GM23338 (cell line): ENCODE measurements at regions not wholly inside any gene's neighbourhood (a gene's known extent, or its start where the extent isn't known, plus 50 kb on each side); places are given as distances from the start of the nearest gene placed in this dataset.

Source experiments
- ATAC-seq: fragments of 200-7000 bp; cut with Tn5 transposase; 3 replicates; pipeline ENCODE4 v1.9.1; 2020
- DNase-seq: peaks from one replicate; pipeline ENCODE4 v3.0.0-alpha.2; 2015; ENCODE audit warnings: low spot score
- H2AFZ ChIP-seq: fragments of 200-600 bp; sonication (generic); 2 replicates; pipeline ENCODE4 v1.8.0; 2016; ENCODE audit warnings: antibody characterized with exemption, mild to moderate bottlenecking, moderate library complexity
- H3F3A ChIP-seq: fragments of 200-600 bp; sonication (generic); replicated peaks from 2 replicates; pipeline ENCODE4 v1.8.0; 2017; ENCODE audit warnings: antibody characterized with exemption, mixed run types, low read depth
- H3K27ac ChIP-seq: fragments of 200-600 bp; sonication (generic); 2 replicates; pipeline ENCODE4 v1.6.1; 2016; ENCODE audit warnings: low read depth
- H3K27me3 ChIP-seq: fragments of 200-600 bp; sonication (generic); 2 replicates; pipeline ENCODE4 v1.8.0; 2016; ENCODE audit warnings: mild to moderate bottlenecking, mixed run types, moderate library complexity; ENCODE audit not compliant: insufficient read depth
- H3K36me3 ChIP-seq: fragments of 200-600 bp; sonication (generic); 2 replicates; pipeline ENCODE4 v1.8.0; 2016; ENCODE audit warnings: mild to moderate bottlenecking; ENCODE audit not compliant: insufficient read depth
- H3K4me1 ChIP-seq: fragments of 200-600 bp; sonication (generic); 2 replicates; pipeline ENCODE4 v1.8.0; 2016; ENCODE audit warnings: mild to moderate bottlenecking, moderate library complexity; ENCODE audit not compliant: insufficient read depth
- H3K4me2 ChIP-seq: fragments of 200-600 bp; sonication (generic); 2 replicates; pipeline ENCODE4 v1.7.1; 2017; ENCODE audit warnings: mixed run types
- H3K4me3 ChIP-seq: fragments of 200-600 bp; sonication (generic); 2 replicates; pipeline ENCODE4 v1.6.1; 2016; ENCODE audit warnings: mixed run types
- H3K79me2 ChIP-seq: fragments of 200-600 bp; sonication (generic); replicated peaks from 2 replicates; pipeline ENCODE4 v1.8.0; 2017; ENCODE audit warnings: mild to moderate bottlenecking; ENCODE audit not compliant: insufficient read depth
- H3K9me2 ChIP-seq: fragments of 200-600 bp; sonication (generic); 2 replicates; pipeline ENCODE4 v1.8.0; 2017; ENCODE audit not compliant: insufficient read depth
- H4K20me1 ChIP-seq: fragments of 200-600 bp; sonication (generic); replicated peaks from 2 replicates; pipeline ENCODE4 v1.8.0; 2017; ENCODE audit warnings: mild to moderate bottlenecking; ENCODE audit not compliant: insufficient read depth
- H3K27ac Mint-ChIP-seq: 2 replicates; pipeline ENCODE4 v1.8.0; 2020; ENCODE audit warnings: inconsistent platforms, mild to moderate bottlenecking, moderate library complexity, mixed read lengths
- H3K27me3 Mint-ChIP-seq: 3 replicates; pipeline ENCODE4 v1.8.0; 2022; ENCODE audit warnings: low read depth, mild to moderate bottlenecking, moderate library complexity, mixed read lengths, inconsistent platforms; ENCODE audit not compliant: insufficient read depth, poor library complexity
- H3K36me3 Mint-ChIP-seq: 3 replicates; pipeline ENCODE4 v1.8.0; 2021; ENCODE audit warnings: low read depth, mild to moderate bottlenecking, inconsistent platforms, moderate library complexity, mixed read lengths
- H3K4me1 Mint-ChIP-seq: 3 replicates; pipeline ENCODE4 v1.8.0; 2020; ENCODE audit warnings: mild to moderate bottlenecking, inconsistent platforms, mixed read lengths
- H3K4me3 Mint-ChIP-seq: 3 replicates; pipeline ENCODE4 v1.8.0; 2021; ENCODE audit warnings: moderate library complexity, mild to moderate bottlenecking, inconsistent platforms, mixed read lengths
- H3K9me3 Mint-ChIP-seq: 3 replicates; pipeline ENCODE4 v1.8.0; 2020; ENCODE audit warnings: moderate library complexity, mild to moderate bottlenecking, inconsistent platforms, mixed read lengths
- CREB1 ChIP-seq: fragments of 250-450 bp; sonication (Bioruptor Pico); IDR thresholded peaks from 2 replicates; pipeline ENCODE4 v1.5.0; 2020; ENCODE audit warnings: low read depth, mild to moderate bottlenecking, moderate library complexity
- CTCF ChIP-seq, 2 experiments: fragments of 200-600 bp in 1 of 2; sonication (generic) in 1 of 2; conservative IDR thresholded peaks; 2 replicates each; pipeline versions ENCODE4 v1.5.1 to v1.6.1; 2016 to 2017; ENCODE audit warnings: antibody characterized with exemption in 2 of 2, low read depth in 2 of 2, mild to moderate bottlenecking in 2 of 2, moderate library complexity in 1 of 2
- ETS1 ChIP-seq: IDR thresholded peaks from 2 replicates; pipeline ENCODE4 v1.6.1; 2016; ENCODE audit warnings: antibody characterized with exemption
- EZH2 ChIP-seq: fragments of 200-600 bp; sonication (generic); IDR thresholded peaks from one replicate; pipeline ENCODE4 v1.8.0; 2017; ENCODE audit warnings: antibody characterized with exemption, mild to moderate bottlenecking, low read depth; ENCODE audit not compliant: unreplicated experiment
- EZH2phosphoT487 ChIP-seq: fragments of 200-600 bp; sonication (generic); IDR thresholded peaks from one replicate; pipeline ENCODE4 v1.8.1; 2018; ENCODE audit warnings: antibody characterized with exemption; ENCODE audit not compliant: unreplicated experiment
- JUNB ChIP-seq: IDR thresholded peaks from one replicate; pipeline ENCODE4 v1.6.1; 2016; ENCODE audit warnings: antibody characterized with exemption; ENCODE audit not compliant: unreplicated experiment
- NANOG ChIP-seq: IDR thresholded peaks from 2 replicates; pipeline ENCODE4 v1.6.1; 2016; ENCODE audit warnings: antibody characterized with exemption, borderline replicate concordance
- POLR2AphosphoS5 ChIP-seq: IDR thresholded peaks from 2 replicates; pipeline ENCODE4 v1.6.1; 2016; ENCODE audit warnings: antibody characterized with exemption, low read depth
- STAT1 ChIP-seq: IDR thresholded peaks from one replicate; pipeline ENCODE4 v1.6.1; 2016; ENCODE audit warnings: antibody characterized with exemption; ENCODE audit not compliant: unreplicated experiment
- ZNF114 ChIP-seq: fragments of 250-450 bp; sonication (Bioruptor Pico); IDR thresholded peaks from 2 replicates; pipeline ENCODE4 v1.5.0; 2020; ENCODE audit warnings: mild to moderate bottlenecking, moderate library complexity
- ZNF331 ChIP-seq: fragments of 250-450 bp; sonication (Bioruptor Pico); IDR thresholded peaks from 2 replicates; pipeline ENCODE4 v1.5.0; 2020; ENCODE audit warnings: low read depth, mild to moderate bottlenecking, moderate library complexity
- ZNF462 ChIP-seq: fragments of 250-450 bp; sonication (Bioruptor Pico); IDR thresholded peaks from 2 replicates; pipeline ENCODE4 v1.5.0; 2020; ENCODE audit warnings: mild to moderate bottlenecking, moderate library complexity
- TF ChIP-seq, protein P1 (sequence below): IDR thresholded peaks from one replicate; pipeline ENCODE4 v1.6.1; 2018; ENCODE audit warnings: antibody characterized with exemption; ENCODE audit not compliant: unreplicated experiment

DNA sequence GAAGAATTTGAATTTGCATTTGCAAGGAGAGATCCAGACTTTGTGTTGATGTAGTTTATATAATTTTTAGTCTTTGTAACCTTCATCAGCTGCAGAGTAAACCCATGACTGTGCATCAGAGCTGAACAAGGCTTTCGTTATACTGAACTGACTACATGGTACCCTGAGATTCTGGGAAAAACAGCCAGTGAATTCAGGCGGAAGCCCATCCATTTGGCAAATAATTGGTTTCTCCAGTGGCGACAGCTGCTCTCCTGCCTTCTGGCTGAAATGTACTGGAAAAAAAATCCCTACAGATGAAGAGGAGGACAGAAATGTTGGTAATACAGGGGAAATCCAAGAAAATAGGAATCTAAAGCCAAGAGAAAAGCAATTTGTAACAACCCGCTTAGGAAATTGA lies 657.5 kb upstream of the CDH7 start:
- H3K9me3 Mint-ChIP-seq = no peaks in the 10 kb centered on the region
- Histone ChIP-seq H3F3A (no peaks in the 10 kb centered on the region), H3K9me2 (no peaks in the 10 kb centered on the region), H3K27ac (no peak overlapping the region), H3K79me2 (no peaks in the 10 kb centered on the region), H4K20me1 (no peaks in the 10 kb centered on the region), H3K4me1 (peaks cover 9% of the 10 kb centered on the region), H3K27me3 (no peaks in the 10 kb centered on the region), H3K4me3 (no peak overlapping the region), H3K36me3 (no peaks in the 10 kb centered on the region), H2AFZ (no peak overlapping the region; the same call in 1 of the 2 replicates), H3K4me2 (no peak overlapping the region)
- no peak overlapping the region for H3K4me3 Mint-ChIP-seq
- H3K36me3 Mint-ChIP-seq = no peaks in the 10 kb centered on the region
- ATAC-seq (no peak), DNase-seq (no peak)
- peaks cover 3% of the 10 kb centered on the region for H3K27me3 Mint-ChIP-seq
- peaks cover 2% of the 10 kb centered on the region; the same call in 2 of the 3 replicates for H3K4me1 Mint-ChIP-seq
- no peak overlapping the region for H3K27ac Mint-ChIP-seq
- TF ChIP-seq STAT1 = no peak
- TF ChIP-seq POLR2AphosphoS5 = no peak
- TF ChIP-seq CREB1 = no peak
- no peak for TF ChIP-seq ETS1
- TF ChIP-seq CTCF (conservative IDR thresholded peaks at IDR 0.05; ENCODE audit: low read depth in 2 of 2) = no peak
- no peak for TF ChIP-seq ZNF462
- TF ChIP-seq ZNF331 = no peak
- TF ChIP-seq, protein P1, sequence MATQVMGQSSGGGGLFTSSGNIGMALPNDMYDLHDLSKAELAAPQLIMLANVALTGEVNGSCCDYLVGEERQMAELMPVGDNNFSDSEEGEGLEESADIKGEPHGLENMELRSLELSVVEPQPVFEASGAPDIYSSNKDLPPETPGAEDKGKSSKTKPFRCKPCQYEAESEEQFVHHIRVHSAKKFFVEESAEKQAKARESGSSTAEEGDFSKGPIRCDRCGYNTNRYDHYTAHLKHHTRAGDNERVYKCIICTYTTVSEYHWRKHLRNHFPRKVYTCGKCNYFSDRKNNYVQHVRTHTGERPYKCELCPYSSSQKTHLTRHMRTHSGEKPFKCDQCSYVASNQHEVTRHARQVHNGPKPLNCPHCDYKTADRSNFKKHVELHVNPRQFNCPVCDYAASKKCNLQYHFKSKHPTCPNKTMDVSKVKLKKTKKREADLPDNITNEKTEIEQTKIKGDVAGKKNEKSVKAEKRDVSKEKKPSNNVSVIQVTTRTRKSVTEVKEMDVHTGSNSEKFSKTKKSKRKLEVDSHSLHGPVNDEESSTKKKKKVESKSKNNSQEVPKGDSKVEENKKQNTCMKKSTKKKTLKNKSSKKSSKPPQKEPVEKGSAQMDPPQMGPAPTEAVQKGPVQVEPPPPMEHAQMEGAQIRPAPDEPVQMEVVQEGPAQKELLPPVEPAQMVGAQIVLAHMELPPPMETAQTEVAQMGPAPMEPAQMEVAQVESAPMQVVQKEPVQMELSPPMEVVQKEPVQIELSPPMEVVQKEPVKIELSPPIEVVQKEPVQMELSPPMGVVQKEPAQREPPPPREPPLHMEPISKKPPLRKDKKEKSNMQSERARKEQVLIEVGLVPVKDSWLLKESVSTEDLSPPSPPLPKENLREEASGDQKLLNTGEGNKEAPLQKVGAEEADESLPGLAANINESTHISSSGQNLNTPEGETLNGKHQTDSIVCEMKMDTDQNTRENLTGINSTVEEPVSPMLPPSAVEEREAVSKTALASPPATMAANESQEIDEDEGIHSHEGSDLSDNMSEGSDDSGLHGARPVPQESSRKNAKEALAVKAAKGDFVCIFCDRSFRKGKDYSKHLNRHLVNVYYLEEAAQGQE = no peak
- TF ChIP-seq NANOG = no peak
- TF ChIP-seq EZH2 = no peak
- no peak for TF ChIP-seq EZH2phosphoT487
- no peak for TF ChIP-seq ZNF114 (CRISPR knock-in tag)
- no peak for TF ChIP-seq JUNB
